GM18499 (cell line): ENCODE measurements at regions not wholly inside any gene's neighbourhood (a gene's known extent, or its start where the extent isn't known, plus 50 kb on each side); places are given as distances from the start of the nearest gene placed in this dataset.

Experiments used
- ATAC-seq: cut with Tn5 transposase; IDR thresholded peaks from one replicate; pipeline ENCODE4 v1.9.1; 2021; ENCODE audit warnings: moderate number of reproducible peaks; ENCODE audit not compliant: insufficient read depth, unreplicated experiment

DNA sequence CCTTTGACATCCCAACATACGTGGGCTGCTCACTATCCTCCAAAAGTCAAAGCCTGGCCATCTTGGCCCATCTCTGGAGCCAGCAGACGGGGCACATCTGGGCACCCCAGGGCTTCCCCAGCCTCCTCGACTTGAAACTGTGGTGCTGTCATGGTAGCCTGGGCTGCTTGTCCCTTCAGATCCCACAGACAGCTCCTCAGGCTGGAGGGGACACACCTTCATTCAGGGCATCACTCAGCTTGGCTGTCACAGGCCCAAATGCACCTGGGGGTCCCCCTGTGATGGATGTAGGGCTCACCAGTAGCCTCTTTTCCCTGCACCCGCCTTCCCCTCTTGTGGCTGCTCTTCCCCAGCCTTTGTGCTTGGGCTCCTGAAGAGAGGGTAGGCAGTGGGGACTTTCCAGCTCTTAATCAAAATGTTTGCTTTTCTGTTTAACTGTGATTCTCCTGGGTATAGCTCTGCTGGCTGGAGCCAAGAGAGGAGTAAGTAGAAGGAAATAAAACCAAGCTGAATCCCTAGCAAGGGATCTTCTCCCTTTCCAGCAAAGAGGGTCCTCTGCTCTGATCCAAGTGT is 92.3 kb downstream of the GYPC start:
- ATAC-seq, result no peak

DNA sequence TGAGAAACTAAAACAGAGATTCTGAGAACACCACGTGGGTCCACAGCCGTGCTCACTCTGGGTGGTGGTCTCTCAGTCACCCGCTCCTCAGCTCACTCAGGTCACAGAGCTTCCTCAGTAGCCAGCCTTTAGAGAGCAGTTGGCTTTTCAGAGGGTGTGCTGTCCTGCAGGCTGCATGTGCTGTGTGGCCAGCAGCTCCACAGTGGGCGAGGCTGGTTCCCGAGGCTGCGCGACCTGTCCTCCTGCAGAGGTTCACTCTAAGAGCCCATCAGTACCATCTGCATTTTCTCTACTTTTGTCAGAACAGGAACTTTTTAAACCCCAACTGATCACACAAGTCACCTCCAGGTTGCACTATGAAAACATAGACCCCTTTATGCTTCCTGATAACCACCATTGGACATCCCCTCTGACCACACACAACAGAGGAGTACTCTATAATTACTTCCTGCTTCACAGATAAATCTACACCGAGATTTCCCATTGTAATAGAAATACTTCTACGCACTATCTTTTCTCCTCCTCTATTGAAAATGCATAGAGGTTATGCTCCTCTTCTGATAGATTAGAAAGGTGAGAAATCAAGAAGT is 93.1 kb downstream of the GYPC start:
- ATAC-seq, result peak; percentile 54

DNA sequence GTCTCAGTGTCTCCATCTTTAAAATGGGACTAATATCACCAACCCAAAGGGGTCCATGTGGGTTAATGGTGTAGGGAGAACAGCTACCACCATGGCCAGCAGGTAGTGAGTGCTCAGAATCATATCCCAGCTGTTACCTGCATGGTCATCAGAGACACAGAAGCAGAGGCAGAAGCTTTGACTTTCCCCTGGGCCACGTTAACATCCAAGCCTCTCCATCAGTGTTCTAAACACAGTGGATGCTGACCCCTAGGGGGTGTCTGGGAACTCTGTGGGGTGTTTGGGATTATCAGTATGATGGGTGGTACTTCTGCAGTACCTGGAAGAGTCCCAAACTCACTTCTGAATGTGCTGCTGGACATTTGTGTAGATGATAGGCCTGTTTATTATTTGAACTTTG is 93.6 kb downstream of the GYPC start:
- no peak for ATAC-seq

DNA sequence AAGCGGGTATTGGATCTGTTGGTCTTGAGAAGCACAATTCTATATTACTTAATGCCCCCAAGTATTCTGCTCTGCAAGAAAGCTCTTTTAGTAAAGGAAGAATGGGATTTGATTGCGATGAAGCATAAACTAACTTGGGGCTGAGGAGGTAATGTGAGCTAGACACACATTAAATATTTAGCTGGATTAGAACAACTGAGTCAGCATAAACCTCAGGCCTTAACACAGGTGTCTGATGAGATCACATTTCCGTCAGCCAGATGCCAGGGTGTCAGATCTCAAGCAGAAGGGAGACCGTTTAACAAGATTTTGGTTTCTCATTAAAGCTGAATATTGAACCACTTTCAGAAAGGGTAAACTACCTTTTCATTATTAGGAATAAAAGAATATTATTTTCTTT is 94.5 kb downstream of the GYPC start:
- ATAC-seq, result no peak

DNA sequence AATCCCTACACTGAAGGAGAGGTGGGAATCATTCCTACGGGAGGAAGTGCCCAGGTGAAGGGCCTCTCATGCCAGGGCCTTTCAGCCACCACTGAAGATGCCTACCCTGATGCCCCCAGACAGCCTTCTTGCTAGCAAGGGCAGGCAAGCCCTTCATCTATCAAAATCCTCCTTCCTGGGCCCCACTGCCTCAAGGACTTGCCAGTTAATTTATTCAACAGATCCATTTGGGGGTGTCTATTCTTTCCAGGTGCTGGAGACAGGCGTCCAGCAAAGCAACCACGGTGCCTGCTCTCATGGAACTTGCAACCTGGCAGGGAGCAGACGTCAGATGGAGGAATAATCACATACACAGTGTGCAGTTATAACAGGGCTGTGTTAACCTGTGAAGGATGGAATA is 95.5 kb downstream of the GYPC start:
- no peak for ATAC-seq

DNA sequence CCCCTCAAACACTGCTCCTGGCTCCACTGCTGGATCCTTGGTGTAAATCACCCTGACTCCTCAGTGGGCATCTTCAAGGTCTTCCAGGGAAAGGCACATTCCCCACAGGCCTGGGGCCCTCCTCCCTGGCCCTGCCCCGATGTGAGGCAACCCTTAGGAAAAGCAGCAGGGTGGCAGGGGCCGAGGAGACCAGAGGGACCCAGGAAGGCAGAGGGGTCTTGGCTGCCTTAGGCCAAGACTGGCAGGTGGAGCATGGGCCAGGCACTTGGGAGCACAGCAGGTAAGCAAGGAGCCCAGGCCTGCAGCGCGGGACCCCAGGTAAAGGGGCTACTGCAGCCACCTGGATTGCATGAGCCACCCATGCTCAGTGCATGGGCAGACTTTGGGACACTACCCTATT is 96.9 kb downstream of the GYPC start:
- ATAC-seq, result no peak

DNA sequence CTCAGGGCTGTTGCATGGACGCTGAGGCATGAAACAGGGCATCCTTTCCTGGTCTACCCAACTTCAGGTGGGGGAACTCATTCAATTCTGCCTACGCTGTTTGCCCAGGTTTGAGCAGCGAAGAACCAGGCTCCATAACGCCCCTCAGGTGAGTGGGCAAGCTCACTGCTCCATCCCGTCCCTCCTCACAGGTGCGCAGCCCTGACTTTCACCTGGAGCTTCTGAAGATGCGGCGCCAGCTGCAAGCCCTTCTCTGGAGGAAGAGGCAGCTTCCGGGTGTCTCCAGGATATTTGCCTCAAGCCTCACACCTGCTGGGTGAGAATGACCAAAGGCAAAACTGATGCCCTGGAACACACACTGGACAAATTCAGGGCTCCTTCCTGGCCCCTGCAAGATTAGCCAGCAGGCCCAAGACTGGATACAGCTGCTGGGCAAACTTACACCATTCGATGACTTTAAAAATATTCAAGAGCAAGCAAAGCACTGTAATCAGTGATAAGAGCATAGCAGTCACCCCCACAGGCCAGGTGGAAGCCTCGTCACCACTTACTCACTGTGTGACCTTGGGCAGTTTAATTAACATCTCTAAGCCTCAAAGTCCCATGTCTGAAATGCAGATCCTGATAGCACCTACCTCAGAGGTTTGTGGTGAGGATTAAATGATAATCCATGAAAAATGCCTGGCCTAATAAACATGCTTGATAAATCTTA is 97.7 kb downstream of the GYPC start:
- no peak for ATAC-seq

DNA sequence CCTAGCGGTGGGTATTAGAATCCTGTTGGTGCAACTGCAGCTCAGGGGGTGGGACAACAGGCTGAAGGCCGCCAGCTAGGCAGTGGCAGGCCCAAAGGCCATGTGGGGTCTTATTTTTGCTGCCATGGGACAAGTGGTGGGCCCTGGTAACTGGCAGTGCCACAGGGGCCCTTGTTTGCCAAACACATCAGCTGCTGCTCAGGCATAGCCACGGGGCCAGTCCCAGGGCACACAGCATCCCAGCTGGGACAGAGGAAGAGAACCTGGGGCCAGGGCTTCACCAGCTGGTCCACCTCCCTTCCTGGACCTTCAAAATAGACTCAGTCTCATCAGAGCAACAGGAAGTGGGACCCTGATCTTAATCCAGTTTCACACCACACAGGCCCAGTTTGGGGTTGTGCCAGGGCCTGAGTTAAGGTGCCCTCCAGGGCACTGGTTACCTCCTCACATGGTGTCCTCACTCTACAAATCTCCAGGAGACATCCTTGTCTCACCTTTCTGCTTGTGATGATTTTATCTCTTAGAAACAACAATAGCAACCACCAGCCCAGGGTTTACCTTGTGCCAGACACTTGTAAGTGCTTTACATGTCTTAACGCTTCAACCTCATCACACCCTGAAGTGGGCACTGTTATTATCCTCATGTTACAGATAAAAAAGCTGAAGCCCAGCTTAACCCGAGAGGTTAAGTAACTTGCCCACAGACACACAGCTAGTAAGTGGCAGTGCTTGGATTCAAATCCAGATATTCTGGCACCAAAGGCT is 98.5 kb downstream of the GYPC start:
- no peak for ATAC-seq

DNA sequence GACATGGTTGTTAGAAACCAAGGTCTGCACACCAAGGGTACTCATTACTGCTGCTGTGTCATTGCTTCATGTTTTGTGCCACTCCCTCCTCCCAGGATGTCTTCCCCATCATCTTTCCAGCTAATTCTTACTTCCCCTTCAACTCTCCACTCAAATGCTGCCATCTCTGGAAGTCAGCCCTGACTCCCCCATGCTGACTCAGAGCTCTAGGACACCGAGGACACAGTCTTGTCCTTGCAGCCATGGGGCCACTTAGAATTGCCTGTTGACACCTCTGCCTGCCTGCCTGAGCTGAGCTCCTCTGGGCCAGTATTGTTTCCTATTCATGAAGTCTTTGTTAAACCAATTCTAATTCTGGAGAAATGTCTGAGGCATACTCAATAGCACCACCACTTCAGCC is 100.2 kb downstream of the GYPC start:
- ATAC-seq, result no peak

DNA sequence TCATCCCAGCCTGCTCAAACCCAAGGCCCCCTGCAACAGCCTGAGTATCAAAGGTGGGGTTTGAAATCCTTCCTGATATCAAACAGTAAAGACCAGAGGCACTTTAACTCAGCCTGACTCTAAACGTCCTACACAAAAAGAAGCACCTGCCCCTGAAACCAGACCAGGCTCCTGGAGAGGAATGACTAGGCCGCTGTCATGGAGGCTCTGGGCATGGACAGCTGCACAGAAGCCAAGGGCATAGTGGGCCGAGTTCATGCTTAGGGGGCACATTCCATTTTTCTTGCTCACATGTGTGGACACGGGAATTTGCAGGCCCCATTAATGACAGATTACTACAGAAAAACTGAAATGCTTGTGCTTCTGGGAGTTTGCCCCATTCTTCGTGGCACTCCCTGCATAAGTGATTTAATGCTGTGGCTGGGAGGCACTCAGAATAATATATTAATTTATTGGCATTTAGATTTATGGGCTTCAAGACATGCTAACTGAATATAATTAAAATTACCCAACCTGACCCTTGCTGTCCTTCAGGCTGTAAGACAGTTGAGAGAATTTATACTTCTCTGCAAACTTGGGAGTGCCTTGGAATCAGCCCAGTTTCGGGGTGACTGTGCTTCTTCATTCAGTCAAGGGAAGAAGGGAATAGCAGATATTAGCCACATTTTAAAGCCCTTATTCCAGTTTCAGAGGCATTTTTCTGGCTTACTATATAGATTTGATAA is 105.5 kb downstream of the GYPC start:
- no peak for ATAC-seq

DNA sequence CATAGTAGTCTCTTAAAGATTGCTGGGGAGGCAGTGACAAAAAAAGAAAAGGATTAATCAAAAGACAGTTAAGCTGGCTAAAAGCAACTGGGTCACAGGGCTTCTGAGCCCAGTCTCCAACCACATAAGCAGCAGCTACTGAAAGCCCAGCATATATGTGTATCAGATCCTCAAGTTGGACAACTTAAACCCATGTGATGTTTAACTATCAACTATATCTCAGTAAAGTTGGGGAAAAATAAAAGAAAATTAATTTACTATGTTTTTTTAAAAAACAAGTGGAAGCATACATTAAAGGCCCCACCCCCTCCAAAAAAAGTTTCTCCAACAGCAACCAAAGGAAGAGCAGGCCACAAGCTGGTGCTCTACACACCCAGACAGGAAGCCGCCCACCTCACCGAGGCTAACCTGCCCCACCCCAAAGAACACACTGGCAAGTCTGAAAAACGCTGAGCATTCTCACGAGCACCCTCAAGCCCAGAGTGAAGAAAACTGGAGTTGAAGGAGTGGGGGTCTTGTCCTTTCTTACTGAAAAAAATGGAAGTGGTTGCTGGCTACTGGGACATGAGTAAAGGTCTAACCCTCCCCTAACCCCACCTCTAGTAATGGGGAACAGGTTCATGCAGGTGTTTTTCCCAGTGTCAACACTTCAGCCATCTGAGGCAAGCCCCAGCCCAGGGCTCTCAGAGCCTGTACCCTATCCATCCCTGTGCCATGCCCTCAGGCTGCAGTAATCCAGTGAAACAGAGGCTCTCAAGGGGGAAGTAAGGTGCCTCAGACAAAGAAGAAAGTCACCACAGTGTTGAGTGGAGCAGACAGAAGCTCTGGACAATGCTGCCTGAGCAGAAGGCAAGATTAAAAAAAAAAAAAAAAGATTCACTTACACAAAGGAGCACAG is 106.3 kb downstream of the GYPC start:
- ATAC-seq, result peak; percentile 47

DNA sequence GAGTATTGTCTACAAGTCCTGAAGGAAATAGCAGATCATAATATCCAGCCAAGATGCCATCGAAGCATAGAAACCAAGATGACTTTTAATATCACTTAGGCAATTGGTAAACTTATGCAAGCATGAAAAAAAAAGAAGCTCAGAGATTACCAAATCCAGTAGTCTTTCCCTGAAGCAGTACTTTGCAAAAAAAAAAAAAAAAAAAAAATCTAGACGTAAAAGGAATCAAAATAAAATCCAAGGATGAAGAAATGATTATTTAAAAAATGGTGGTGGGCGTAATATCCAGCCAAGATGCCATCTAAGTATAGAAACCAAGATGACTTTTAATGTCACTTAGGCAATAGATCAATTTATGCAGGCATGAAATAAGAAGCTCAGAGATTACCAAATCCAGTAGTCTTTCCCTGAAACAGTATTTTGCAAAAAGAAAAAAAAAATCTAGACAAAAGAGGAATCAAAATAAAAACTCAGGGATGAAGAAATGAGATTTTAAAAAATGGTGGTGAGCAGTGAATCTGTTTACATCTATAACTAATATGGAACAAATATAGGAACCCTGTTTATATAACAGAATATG is 108.8 kb downstream of the GYPC start:
- ATAC-seq, result no peak

DNA sequence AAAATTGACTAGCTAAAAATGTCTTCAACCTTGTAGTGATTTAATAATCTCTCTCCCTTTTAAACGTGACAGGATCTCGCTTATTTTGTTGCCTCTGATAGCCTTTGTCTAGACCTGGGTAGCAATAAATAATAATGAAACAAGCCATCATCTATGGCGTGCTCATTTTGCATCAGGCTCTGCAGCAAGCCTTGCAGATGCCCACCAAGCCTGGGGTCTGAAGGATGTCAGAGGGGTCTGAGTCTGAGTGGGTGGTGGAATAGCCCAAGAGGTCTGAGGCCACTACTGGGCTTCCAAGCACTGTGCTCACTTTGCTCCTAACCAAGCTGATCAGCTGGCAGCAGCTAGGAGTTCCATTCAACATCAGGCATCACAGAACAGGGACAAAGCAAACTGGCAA is 109.4 kb downstream of the GYPC start:
- ATAC-seq, result no peak

DNA sequence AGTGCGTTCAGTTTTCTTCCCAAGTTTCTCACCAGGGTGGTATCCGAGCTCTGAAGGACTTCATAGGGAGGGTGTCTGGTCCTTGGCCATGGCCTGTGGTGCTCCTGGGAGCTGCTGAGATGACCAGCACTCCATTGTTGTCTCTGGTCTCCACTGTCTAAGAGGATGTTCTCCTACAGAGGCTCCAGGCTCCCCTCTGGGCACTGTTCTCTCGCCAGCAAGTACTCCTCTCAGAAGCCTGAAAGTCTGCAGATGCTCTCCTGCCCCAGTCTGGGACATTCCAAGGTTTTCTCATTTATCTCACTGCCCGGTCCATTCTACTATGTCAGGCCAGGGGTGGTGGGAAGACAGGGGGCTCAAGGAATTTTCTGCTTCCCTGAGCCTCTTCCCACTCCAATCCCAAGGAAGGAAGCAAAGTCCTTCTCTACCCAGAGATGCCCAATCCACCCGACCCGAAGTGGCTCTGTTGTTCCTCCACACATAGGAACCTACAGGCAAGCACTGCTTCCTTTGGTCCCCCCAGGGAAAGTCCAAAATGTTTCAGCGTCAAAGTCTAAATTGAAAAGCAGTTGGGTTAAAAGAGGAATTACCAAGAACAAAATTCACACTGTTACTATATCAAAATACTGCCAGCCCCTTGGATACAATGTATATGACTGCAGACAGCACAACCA is 110.5 kb downstream of the GYPC start:
- ATAC-seq, result no peak

DNA sequence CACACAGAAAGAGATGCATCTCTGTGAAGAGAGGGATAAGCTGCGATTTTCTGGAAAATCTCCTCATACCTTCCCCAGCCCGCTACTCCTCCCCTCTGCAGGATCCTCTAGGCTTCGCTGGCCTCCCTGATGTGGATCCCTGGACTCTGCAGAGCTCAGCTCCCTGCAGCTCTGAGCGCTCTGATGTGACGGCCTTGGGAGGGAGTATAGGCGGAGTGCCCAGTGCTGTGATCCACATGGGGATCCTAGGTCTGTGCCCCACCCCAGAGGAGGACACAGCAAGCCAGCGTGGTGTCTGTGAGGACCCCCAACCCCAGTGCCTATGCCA is 111.0 kb downstream of the GYPC start:
- no peak for ATAC-seq

DNA sequence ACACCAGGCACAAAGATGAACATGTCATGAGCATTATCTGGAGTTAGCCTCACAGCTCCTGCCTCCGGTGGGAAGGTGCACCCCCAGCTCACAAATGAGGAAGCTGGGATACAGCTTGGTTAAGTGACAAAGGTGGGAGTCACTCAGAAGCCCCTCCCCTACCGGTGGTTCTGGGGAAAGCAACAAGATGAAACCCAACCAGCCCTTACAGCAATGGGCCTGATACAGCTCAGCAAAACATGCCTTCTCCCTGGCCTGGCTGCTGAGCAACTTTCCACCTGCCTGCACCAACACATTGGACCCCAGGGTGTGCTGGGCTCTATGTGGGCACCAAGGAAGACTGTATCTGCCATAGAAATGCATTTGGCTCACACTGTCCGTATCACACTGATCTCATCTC is 113.2 kb downstream of the GYPC start:
- no peak for ATAC-seq

DNA sequence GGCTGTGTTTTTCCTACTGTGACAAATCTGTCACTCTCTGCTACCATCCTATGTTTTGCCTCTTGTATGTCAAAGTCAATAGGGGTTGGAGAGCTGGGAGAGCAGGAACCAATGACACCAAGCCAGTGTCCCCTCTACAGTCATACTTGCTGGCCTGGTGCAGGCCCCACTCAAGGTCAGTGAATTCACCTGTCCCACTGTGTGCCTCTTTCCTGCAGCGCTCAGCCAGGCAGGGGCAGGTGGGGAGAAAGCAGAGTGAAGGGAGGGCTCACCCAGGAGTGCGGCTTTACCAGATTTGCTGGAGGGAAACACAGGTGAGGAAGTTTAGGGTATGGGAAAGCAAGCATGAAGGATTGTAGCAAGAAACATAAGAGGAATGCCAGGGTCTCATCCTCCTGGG is 114.5 kb downstream of the GYPC start:
- ATAC-seq, result no peak

DNA sequence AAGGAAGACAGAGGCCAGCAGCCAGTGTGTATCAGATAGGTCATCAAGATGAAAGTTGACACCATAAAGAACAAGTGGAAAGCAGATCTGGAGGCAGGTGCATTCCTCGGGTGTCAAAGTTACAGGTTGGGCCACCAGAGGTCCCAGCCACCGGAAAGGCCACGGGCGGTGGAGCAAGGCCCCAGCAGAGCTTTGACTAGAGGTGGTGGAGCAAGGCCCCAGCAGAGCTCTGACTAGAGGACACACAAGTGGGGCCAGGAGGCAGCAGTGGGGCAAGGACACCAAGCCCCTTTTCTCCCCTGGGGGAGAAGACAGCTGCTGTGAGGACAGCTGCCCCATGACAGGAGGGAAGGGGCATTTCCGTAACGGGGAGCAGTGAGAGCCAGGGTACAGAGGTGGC is 115.1 kb downstream of the GYPC start:
- ATAC-seq, result no peak
